ENCODE measurements at regions not wholly inside any gene's neighbourhood (a gene's known extent, or its start where the extent isn't known, plus 50 kb on each side); places are given as distances from the start of the nearest gene placed in this dataset.

DNA sequence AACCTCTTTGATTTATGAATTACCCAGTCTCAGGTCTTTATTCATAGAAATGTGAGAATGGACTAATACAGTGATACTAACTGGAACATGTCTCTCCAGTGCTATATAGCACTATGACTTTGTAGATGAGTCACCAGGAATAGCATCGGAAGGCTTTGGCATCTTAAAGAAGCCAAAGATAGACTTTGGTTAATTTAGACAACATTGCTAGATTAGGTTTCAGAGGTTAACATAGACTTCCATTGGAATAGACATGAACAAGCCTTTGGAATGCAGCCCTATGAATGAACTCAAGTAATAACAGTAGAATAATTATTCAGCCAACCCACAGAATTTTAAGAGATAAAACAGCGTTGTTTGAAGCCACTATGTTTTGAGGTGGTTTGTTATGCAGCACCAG is 169.2 kb downstream of the HGF start:
- TF ChIP-seq, protein P1, sequence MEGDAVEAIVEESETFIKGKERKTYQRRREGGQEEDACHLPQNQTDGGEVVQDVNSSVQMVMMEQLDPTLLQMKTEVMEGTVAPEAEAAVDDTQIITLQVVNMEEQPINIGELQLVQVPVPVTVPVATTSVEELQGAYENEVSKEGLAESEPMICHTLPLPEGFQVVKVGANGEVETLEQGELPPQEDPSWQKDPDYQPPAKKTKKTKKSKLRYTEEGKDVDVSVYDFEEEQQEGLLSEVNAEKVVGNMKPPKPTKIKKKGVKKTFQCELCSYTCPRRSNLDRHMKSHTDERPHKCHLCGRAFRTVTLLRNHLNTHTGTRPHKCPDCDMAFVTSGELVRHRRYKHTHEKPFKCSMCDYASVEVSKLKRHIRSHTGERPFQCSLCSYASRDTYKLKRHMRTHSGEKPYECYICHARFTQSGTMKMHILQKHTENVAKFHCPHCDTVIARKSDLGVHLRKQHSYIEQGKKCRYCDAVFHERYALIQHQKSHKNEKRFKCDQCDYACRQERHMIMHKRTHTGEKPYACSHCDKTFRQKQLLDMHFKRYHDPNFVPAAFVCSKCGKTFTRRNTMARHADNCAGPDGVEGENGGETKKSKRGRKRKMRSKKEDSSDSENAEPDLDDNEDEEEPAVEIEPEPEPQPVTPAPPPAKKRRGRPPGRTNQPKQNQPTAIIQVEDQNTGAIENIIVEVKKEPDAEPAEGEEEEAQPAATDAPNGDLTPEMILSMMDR (IDR thresholded peaks at IDR 0.05; ENCODE audit: low read depth, low read length), result no peak
- H3K4me3 ChIP-seq (replicated peaks in 1 of 2; ENCODE audit: low read depth in 2 of 2, low read length in 2 of 2), result no peak overlapping the region
- peak; percentile 67 to 91 for DNase-seq (ENCODE audit: low read depth in 2 of 2)

DNA sequence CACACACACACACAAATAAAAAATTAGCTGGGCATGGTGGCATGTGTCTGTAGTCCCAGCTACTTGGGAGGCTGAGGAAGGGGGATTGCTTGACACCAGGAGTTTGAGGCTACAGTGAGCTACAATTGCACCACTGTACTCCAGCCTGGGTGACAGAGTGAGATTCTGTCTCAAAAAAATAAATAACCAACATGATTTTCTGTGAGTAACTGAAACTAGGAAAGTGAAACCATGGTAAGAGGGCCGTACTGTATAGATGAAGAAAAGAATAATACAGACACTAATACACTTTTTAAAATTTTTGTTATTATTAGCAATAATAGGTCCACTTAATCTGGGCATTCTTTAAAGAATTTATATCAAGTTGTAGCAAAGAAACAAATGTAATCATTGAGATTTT is 170.9 kb downstream of the HGF start:
- DNase-seq (ENCODE audit: low read depth in 2 of 2), result no peak
- H3K4me3 ChIP-seq (replicated peaks in 1 of 2; ENCODE audit: low read depth in 2 of 2, low read length in 2 of 2), result no peak overlapping the region
- TF ChIP-seq, protein P1 (IDR thresholded peaks at IDR 0.05; ENCODE audit: low read depth, low read length), result no peak

DNA sequence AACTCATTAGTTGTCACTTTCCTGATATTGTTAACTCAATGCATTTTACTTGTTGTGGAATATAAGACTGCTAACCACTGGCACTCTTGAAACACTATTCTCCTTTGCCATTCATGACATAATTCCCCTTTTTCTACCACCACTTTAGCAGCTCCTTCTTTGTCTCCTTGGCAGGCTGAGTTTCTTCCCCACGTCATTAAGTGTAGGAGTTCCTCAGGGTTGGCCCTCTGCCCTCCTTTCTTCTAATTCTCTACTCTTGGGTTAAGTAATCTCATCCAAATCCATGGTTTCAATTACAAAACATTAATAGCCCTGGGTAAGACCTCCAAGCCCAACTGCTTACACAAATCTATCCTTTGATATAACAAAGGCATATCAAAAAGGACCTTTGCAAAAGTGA is 175.1 kb downstream of the HGF start:
- H3K4me3 ChIP-seq (replicated peaks in 1 of 2; ENCODE audit: low read depth in 2 of 2, low read length in 2 of 2), result no peak overlapping the region
- peak; percentile 82 to 95 for DNase-seq (ENCODE audit: low read depth in 2 of 2)
- TF ChIP-seq, protein P1 (IDR thresholded peaks at IDR 0.05; ENCODE audit: low read depth, low read length), result no peak

DNA sequence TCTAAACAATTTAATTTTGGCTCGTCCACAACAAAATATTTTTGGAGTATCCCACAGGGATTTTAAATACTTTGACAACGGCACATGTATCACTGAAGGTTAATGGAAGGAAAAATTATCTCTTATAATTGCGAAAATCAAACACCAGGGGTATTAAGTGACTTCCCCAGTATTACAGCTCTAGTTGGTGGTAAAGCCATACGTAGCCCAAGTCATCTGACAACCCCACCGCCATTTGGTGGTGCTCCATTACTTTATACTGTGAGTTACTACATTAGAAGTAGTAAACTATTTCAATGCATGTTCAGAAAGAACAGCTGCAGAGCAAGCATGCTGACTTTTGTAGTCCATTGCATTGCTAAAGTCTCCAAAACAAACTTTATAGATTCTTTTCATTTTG is 179.7 kb downstream of the HGF start:
- DNase-seq (ENCODE audit: low read depth in 2 of 2), result no peak
- no peak overlapping the region for H3K4me3 ChIP-seq (replicated peaks in 1 of 2; ENCODE audit: low read depth in 2 of 2, low read length in 2 of 2)
- TF ChIP-seq, protein P1 (IDR thresholded peaks at IDR 0.05; ENCODE audit: low read depth, low read length), result no peak

DNA sequence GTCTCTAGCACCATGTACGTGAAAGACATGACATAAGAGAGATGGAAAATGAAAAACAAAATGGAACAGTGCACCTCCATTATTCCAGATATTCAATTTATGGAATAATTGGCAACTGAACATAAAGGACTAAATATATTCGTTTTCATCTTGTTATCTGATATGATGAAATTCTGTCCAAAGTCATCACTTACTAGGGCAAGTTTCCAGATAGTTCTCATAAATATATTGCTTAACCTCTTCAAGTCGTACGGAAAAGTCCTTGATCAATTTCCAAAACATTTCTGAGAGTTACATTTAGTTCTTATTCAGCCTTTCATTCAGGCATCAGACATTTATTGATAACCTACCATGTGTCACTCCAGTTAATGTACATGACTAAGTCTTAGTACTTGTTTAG is 185.2 kb downstream of the HGF start:
- TF ChIP-seq, protein P1 (IDR thresholded peaks at IDR 0.05; ENCODE audit: low read depth, low read length), result no peak
- DNase-seq (ENCODE audit: low read depth in 2 of 2), result peak; percentile 37 to 58
- H3K4me3 ChIP-seq (replicated peaks in 1 of 2; ENCODE audit: low read depth in 2 of 2, low read length in 2 of 2), result no peak overlapping the region

DNA sequence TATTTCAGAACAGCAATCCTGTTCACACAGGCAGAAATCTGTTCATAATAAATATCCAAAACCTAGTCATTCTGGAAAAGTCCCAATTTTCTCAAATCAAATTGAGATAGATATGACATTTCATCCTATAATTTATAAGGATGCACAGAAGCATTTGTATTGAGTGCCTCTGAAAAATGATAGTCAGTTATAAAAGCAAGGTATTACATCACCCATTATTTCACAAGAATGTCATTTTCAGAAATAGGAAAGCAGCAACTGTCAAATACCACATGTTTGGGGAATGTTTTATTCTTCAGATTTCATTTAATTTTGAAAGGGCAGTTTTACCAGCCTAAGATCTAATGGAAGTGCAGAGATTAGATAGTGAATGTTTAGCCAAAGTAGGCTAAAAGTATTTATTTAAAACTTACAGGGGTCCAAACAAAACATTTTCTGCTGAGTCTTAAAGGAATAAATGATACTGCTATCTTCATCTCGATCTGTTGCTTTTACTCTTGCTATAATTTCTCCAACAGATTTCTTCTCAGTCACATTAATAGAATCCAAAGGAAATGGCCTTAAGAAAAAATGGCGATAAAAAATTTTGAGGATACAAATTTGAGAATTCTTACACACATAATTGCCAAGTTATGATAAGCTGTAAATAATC is 185.8 kb downstream of the HGF start:
- TF ChIP-seq, protein P1 (IDR thresholded peaks at IDR 0.05; ENCODE audit: low read depth, low read length), result no peak
- DNase-seq (ENCODE audit: low read depth in 2 of 2), result peak; percentile 55 to 59
- no peak overlapping the region for H3K4me3 ChIP-seq (replicated peaks in 1 of 2; ENCODE audit: low read depth in 2 of 2, low read length in 2 of 2)

DNA sequence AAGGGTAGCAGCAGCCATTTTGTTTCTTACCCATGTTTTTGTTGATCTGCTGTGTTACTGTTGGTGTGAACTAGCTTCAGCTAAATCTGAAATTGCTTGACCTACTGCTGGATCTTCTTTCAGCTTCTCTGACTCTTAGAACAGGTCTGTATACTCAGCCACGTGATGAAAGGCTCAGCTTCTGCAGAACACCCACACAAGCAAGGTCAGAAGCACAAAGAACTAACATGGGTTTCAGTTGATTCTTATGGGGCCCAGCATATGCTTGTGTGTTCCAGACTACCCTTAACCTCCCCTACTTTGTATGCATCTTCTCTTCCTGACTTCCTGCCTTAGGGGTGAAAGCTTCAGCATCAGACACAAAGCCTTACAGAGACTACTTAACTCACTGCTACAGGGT is 186.8 kb downstream of the HGF start:
- TF ChIP-seq, protein P1 (IDR thresholded peaks at IDR 0.05; ENCODE audit: low read depth, low read length), result no peak
- H3K4me3 ChIP-seq (replicated peaks in 1 of 2; ENCODE audit: low read depth in 2 of 2, low read length in 2 of 2), result no peak overlapping the region
- no peak for DNase-seq (ENCODE audit: low read depth in 2 of 2)

Measured in cardiac fibroblast (primary cell).